DND-41 (cell line): ENCODE measurements at regions not wholly inside any gene's neighbourhood (a gene's known extent, or its start where the extent isn't known, plus 50 kb on each side); places are given as distances from the start of the nearest gene placed in this dataset.

Experiments
- ATAC-seq: fragments of 200-7000 bp; cut with Tn5 transposase; 3 replicates; pipeline ENCODE4 v1.9.1; 2021; ENCODE audit warnings: low read depth; ENCODE audit not compliant: insufficient read depth
- DNase-seq: peaks from one replicate; pipeline ENCODE4 v3.0.0-alpha.2; 2020
- H2AFZ ChIP-seq: 2 replicates; pipeline ENCODE4 v1.6.0; 2012; ENCODE audit warnings: low read depth, low read length
- H3K27ac ChIP-seq: 2 replicates; pipeline ENCODE4 v1.5.1; 2012; ENCODE audit warnings: low read length, inconsistent platforms
- H3K27me3 ChIP-seq: fragments of 200-600 bp; sonication (generic); 2 replicates; pipeline ENCODE4 v1.6.0; 2012; ENCODE audit warnings: low read length, mild to moderate bottlenecking, inconsistent platforms; ENCODE audit not compliant: insufficient read depth, poor library complexity
- H3K36me3 ChIP-seq: 2 replicates; pipeline ENCODE4 v1.5.1; 2012; ENCODE audit warnings: low read length, inconsistent platforms; ENCODE audit not compliant: insufficient read depth
- H3K4me1 ChIP-seq: 2 replicates; pipeline ENCODE4 v1.5.1; 2012; ENCODE audit warnings: mild to moderate bottlenecking, low read length; ENCODE audit not compliant: insufficient read depth
- H3K4me2 ChIP-seq: 2 replicates; pipeline ENCODE4 v1.6.0; 2012; ENCODE audit warnings: mild to moderate bottlenecking, moderate library complexity, low read length, inconsistent platforms; ENCODE audit not compliant: insufficient read depth
- H3K4me3 ChIP-seq, 2 experiments: fragments of 200-600 bp in 1 of 2; shearing (Covaris generic) in 1 of 2; 2 replicates each; pipeline ENCODE4 v1.5.1; 2012 to 2016; ENCODE audit warnings: inconsistent platforms in 2 of 2, low read length in 2 of 2, mild to moderate bottlenecking in 2 of 2, low read depth in 1 of 2, moderate library complexity in 1 of 2
- H3K79me2 ChIP-seq: 2 replicates; pipeline ENCODE4 v1.6.0; 2012; ENCODE audit warnings: low read length, inconsistent platforms; ENCODE audit not compliant: insufficient read depth
- H3K9ac ChIP-seq: 2 replicates; pipeline ENCODE4 v1.6.0; 2012; ENCODE audit warnings: low read depth, mild to moderate bottlenecking, inconsistent platforms, low read length, moderate library complexity
- H3K9me3 ChIP-seq: 2 replicates; pipeline ENCODE4 v1.5.1; 2012; ENCODE audit warnings: low read length, moderate library complexity, mild to moderate bottlenecking, inconsistent platforms; ENCODE audit not compliant: insufficient read depth, severe bottlenecking
- H4K20me1 ChIP-seq: 2 replicates; pipeline ENCODE4 v1.6.0; 2012; ENCODE audit warnings: low read length; ENCODE audit not compliant: insufficient read depth
- EZH2 ChIP-seq: IDR thresholded peaks from 3 replicates; pipeline ENCODE4 v1.6.1; 2012; ENCODE audit warnings: borderline replicate concordance, low read depth, mild to moderate bottlenecking, moderate library complexity, low read length, inconsistent platforms; ENCODE audit not compliant: severe bottlenecking
- TF ChIP-seq, protein P1 (sequence below): IDR thresholded peaks from 2 replicates; pipeline ENCODE4 v1.5.1; 2012; ENCODE audit warnings: borderline replicate concordance, low read length, moderate library complexity, mild to moderate bottlenecking; ENCODE audit not compliant: poor library complexity, severe bottlenecking; ENCODE audit errors: extremely low read depth

DNA sequence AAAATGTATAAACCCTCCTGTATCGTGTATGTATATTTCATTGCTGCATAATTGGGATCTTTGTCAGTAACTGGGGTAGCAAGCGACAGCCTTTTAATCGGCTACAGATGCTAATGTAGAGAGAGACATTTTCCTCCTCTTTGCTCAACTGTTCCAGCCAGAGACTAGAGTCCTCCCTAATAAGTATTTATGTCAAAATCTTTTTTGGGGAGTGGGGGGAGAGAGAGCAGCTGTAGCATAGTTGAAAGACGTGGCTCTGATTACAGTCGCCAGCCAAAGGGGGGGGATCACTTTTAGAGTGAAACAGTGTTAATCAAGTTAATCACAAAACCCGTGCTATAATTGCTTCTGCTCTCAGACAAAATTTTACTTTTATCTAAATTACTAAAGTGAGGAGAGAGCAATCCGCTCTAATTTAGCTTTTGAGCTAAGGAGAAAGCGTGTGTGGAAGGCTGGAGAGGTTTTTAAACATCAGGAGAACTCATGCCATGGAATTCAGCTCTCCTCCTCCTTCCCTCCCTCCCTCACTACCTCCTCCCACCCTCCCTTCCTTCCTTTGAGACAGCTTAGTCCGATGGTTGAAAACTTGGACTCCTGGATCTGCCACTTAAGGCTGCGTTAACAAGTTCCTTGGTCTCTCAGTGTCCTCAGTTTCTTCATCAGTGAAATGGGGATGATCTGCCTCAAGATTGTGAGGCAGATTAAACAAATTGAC lies 87.3 kb upstream of the ZNF618 start:
- H3K79me2 ChIP-seq = no peaks in the 10 kb centered on the region
- H2AFZ ChIP-seq = no peak overlapping the region
- H3K4me1 ChIP-seq = no peaks in the 10 kb centered on the region
- DNase-seq = no peak
- H3K27ac ChIP-seq = no peak overlapping the region
- TF ChIP-seq EZH2 = no peak
- TF ChIP-seq, protein P1, sequence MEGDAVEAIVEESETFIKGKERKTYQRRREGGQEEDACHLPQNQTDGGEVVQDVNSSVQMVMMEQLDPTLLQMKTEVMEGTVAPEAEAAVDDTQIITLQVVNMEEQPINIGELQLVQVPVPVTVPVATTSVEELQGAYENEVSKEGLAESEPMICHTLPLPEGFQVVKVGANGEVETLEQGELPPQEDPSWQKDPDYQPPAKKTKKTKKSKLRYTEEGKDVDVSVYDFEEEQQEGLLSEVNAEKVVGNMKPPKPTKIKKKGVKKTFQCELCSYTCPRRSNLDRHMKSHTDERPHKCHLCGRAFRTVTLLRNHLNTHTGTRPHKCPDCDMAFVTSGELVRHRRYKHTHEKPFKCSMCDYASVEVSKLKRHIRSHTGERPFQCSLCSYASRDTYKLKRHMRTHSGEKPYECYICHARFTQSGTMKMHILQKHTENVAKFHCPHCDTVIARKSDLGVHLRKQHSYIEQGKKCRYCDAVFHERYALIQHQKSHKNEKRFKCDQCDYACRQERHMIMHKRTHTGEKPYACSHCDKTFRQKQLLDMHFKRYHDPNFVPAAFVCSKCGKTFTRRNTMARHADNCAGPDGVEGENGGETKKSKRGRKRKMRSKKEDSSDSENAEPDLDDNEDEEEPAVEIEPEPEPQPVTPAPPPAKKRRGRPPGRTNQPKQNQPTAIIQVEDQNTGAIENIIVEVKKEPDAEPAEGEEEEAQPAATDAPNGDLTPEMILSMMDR = no peak
- no peak overlapping the region for H3K9ac ChIP-seq
- no peaks in the 10 kb centered on the region for H3K36me3 ChIP-seq
- H3K9me3 ChIP-seq = no peaks in the 10 kb centered on the region
- peaks cover 3% of the 10 kb centered on the region for H3K27me3 ChIP-seq
- H4K20me1 ChIP-seq = no peaks in the 10 kb centered on the region
- ATAC-seq = no peak
- H3K4me2 ChIP-seq = no peak overlapping the region
- H3K4me3 ChIP-seq = no peak overlapping the region

DNA sequence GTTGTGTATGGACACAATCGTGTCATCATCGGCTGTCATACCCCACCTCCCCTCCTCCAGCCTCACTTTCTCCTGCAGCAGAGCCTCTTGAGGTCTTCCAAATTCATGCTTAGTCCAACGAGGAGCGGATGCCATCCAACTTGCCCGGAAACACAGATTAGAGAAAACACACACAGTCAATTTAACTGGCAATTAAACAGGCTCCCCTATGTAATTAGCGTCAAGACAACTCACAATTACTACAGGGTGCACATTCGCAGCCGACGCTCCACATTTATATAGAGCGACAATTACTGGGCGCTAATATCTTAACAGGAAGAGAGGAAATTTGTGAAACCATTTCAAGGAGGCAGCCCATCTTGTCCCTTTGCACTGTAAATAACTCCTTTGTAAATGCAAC lies 86.0 kb upstream of the ZNF618 start:
- no peaks in the 10 kb centered on the region for H3K79me2 ChIP-seq
- DNase-seq (no peak), ATAC-seq (no peak)
- H3K9ac ChIP-seq = no peak overlapping the region
- H3K27ac ChIP-seq = no peak overlapping the region
- H3K4me2 ChIP-seq = no peak overlapping the region
- peaks cover 3% of the 10 kb centered on the region for H3K27me3 ChIP-seq
- H2AFZ ChIP-seq = no peak overlapping the region
- no peak overlapping the region for H3K4me3 ChIP-seq
- H3K4me1 ChIP-seq = no peaks in the 10 kb centered on the region
- H4K20me1 ChIP-seq = no peaks in the 10 kb centered on the region
- TF ChIP-seq, protein P1 = no peak
- no peak for TF ChIP-seq EZH2
- no peaks in the 10 kb centered on the region for H3K9me3 ChIP-seq
- no peaks in the 10 kb centered on the region for H3K36me3 ChIP-seq

DNA sequence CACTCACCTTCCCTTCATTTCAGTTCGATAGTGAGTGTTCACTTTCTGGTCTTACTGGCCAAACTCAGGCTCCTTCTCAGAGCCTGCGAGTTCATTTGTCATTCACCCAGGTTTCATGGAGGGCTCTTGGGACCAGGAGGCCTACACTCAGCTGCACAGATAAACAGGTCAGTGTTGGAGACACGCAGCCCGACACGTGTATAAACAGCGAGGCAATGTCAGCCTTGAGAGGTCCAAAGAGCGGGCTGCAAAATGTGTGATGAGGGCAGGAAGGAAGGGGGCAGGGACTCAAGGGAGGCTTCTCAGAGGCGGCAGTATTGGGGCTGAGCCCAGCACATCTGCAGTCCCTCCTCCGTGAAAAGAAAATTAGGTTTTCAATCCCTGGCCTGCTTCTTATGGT lies 82.6 kb upstream of the ZNF618 start:
- no peak overlapping the region for H3K4me2 ChIP-seq
- H3K27me3 ChIP-seq = peaks cover 3% of the 10 kb centered on the region

More for the DNA sequence above, 82.6 kb upstream of the ZNF618 start:
- no peaks in the 10 kb centered on the region for H3K4me1 ChIP-seq
- no peaks in the 10 kb centered on the region for H3K36me3 ChIP-seq
- no peaks in the 10 kb centered on the region for H3K79me2 ChIP-seq
- no peak overlapping the region for H3K4me3 ChIP-seq
- no peak overlapping the region for H3K9ac ChIP-seq
- no peak overlapping the region for H2AFZ ChIP-seq
- ATAC-seq = no peak
- no peaks in the 10 kb centered on the region for H4K20me1 ChIP-seq
- H3K9me3 ChIP-seq = no peaks in the 10 kb centered on the region
- no peak overlapping the region for H3K27ac ChIP-seq
- no peak for DNase-seq
- no peak for TF ChIP-seq EZH2
- TF ChIP-seq, protein P1 = no peak
